A549 (cell line): ENCODE measurements at regions not wholly inside any gene's neighbourhood (a gene's known extent, or its start where the extent isn't known, plus 50 kb on each side); places are given as distances from the start of the nearest gene placed in this dataset.

Experiments used
- BHLHE40 ChIP-seq: IDR thresholded peaks from 2 replicates; pipeline ENCODE4 v1.6.1; 2012; ENCODE audit warnings: low read depth, low read length, inconsistent platforms
- EHMT2 ChIP-seq: fragments of 200-600 bp; sonication (generic); IDR thresholded peaks from 2 replicates; pipeline ENCODE4 v1.6.1; 2016; ENCODE audit warnings: antibody characterized with exemption, low read depth, mild to moderate bottlenecking, moderate library complexity
- PHF8 ChIP-seq: fragments of 200-600 bp; sonication (generic); IDR thresholded peaks from 2 replicates; pipeline ENCODE4 v1.6.1; 2016; ENCODE audit warnings: low read depth, mild to moderate bottlenecking, antibody characterized with exemption, moderate library complexity, borderline replicate concordance
- POLR2A ChIP-seq: IDR thresholded peaks from 2 replicates; pipeline ENCODE4 v1.6.1; 2012; ENCODE audit warnings: mild to moderate bottlenecking, low read length
- RAD21 ChIP-seq, 2 experiments: fragments of >200 bp in 1 of 2; sonication (Bioruptor Twin) in 1 of 2; formaldehyde crosslinking in 1 of 2; IDR thresholded peaks in 1 of 2; conservative IDR thresholded peaks in 1 of 2; 2 replicates in 1 of 2; 3 replicates in 1 of 2; pipeline ENCODE4 v1.6.1; 2012 to 2018; ENCODE audit warnings: inconsistent platforms in 1 of 2
- TF ChIP-seq, protein P1 (sequence below): fragments of >200 bp; sonication (Bioruptor Twin); formaldehyde crosslinking; IDR thresholded peaks from 3 replicates; pipeline ENCODE4 v1.5.1; 2016

DNA sequence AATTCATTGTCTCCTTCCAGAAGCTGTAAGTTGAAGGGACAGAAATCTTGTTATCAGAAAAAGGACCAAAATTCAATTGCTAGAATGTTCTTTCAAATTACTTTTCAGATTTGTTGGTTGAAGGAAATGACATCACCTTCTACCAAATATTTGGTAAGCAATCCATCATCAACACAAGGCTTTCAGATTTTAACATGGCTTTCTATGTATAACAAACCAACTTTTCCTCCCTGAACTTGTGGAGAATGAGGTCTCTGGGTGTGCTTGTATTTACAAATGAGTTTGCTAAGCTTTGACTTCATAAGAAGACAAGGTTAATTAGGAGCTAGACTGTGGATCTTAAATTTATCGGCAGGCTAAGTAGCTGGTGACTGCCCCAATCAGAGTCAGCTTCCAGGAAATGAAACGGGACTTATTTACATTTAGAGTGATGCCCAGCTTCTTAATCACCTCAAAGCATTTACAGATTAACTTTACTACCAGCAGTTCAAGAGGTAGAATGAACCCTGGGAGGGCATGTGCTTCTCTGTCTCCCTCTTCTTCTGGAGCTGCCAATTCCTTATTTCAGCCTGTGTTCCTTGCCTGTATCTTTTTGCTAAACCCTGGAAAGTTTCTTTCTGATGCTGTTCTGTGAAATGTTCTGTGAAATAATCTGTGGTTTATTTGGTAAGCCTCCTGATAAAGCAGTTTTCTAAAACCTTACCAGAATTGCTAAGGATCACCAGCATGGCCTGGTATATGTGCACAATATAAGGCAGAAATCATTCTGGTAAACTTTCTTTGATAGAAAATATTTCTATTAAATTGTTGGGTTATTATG lies 248.8 kb upstream of the FZD8 start:
- TF ChIP-seq POLR2A (no peak), RAD21 (conservative IDR thresholded peaks at IDR 0.05 in 1 of 2, IDR thresholded peaks at IDR 0.05 in 1 of 2) (no peak), BHLHE40 (no peak), PHF8 (no peak), EHMT2 (no peak)
- TF ChIP-seq, protein P1, sequence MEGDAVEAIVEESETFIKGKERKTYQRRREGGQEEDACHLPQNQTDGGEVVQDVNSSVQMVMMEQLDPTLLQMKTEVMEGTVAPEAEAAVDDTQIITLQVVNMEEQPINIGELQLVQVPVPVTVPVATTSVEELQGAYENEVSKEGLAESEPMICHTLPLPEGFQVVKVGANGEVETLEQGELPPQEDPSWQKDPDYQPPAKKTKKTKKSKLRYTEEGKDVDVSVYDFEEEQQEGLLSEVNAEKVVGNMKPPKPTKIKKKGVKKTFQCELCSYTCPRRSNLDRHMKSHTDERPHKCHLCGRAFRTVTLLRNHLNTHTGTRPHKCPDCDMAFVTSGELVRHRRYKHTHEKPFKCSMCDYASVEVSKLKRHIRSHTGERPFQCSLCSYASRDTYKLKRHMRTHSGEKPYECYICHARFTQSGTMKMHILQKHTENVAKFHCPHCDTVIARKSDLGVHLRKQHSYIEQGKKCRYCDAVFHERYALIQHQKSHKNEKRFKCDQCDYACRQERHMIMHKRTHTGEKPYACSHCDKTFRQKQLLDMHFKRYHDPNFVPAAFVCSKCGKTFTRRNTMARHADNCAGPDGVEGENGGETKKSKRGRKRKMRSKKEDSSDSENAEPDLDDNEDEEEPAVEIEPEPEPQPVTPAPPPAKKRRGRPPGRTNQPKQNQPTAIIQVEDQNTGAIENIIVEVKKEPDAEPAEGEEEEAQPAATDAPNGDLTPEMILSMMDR = no peak
